ENCODE measurements at regions not wholly inside any gene's neighbourhood (a gene's known extent, or its start where the extent isn't known, plus 50 kb on each side); places are given as distances from the start of the nearest gene placed in this dataset.
A peak's percentile ranks its signal among the peaks of the same experiment; 100 is the strongest.

- peaks cover 4% of the 10 kb centered on the region for H3K9me3 Mint-ChIP-seq (ENCODE audit: unreplicated experiment)
- no peak for DNase-seq (ENCODE audit: low read depth)
- no peak overlapping the region for H2AFZ ChIP-seq (ENCODE audit: low read depth, low read length)
Observed at GRCh38 chr14:61640158-61641136, 54.9 kb upstream of the HIF1A start.

GRCh38 chr14:61641914-61642613 is 53.2 kb upstream of the HIF1A start:
- DNase-seq (ENCODE audit: low read depth): peak; percentile 31
- Histone ChIP-seq H3K9me3 (ENCODE audit: insufficient read depth, low read depth, low read length) (no peaks in the 10 kb centered on the region), H3K27ac (ENCODE audit: low read depth, low read length) (no peak overlapping the region), H3K79me2 (ENCODE audit: insufficient read depth, low read length) (no peaks in the 10 kb centered on the region), H2AFZ (ENCODE audit: low read depth, low read length) (no peak overlapping the region), H3K9ac (ENCODE audit: low read length) (no peak overlapping the region), H3K4me3 (ENCODE audit: insufficient read depth, low read depth, low read length) (no peak overlapping the region), H3K27me3 (ENCODE audit: insufficient read depth, low read length) (no peaks in the 10 kb centered on the region), H4K20me1 (ENCODE audit: insufficient read depth, low read length) (no peaks in the 10 kb centered on the region), H3K4me1 (ENCODE audit: insufficient read depth, low read length) (no peaks in the 10 kb centered on the region), H3K36me3 (ENCODE audit: insufficient read depth, low read length) (no peaks in the 10 kb centered on the region), H3K4me2 (ENCODE audit: low read length) (no peak overlapping the region)
- Mint-ChIP-seq H3K27ac (ENCODE audit: unreplicated experiment) (peak overlapping the region; percentile 98), H3K4me1 (ENCODE audit: low read depth, unreplicated experiment) (peaks cover 25% of the 10 kb centered on the region), H3K27me3 (ENCODE audit: low read depth, unreplicated experiment) (no peaks in the 10 kb centered on the region), H3K36me3 (ENCODE audit: low read depth, unreplicated experiment) (no peaks in the 10 kb centered on the region), H3K4me3 (ENCODE audit: unreplicated experiment) (no peak overlapping the region), H3K9me3 (ENCODE audit: unreplicated experiment) (peaks cover 4% of the 10 kb centered on the region)
- no peak for FAIRE-seq
- no peak for TF ChIP-seq EZH2 (IDR thresholded peaks at IDR 0.05; ENCODE audit: insufficient read depth, low read length)
- no peak for TF ChIP-seq CTCF (IDR thresholded peaks at IDR 0.05; ENCODE audit: insufficient read depth, low read depth, low read length)

More at GRCh38 chr14:61640158-61641136, 54.9 kb upstream of the HIF1A start:
- H3K9ac ChIP-seq (ENCODE audit: low read length): no peak overlapping the region
- H3K4me3 ChIP-seq (ENCODE audit: insufficient read depth, low read depth, low read length): no peak overlapping the region
- no peaks in the 10 kb centered on the region for H3K27me3 ChIP-seq (ENCODE audit: insufficient read depth, low read length)
- H3K79me2 ChIP-seq (ENCODE audit: insufficient read depth, low read length): no peaks in the 10 kb centered on the region
- no peak overlapping the region for H3K27ac ChIP-seq (ENCODE audit: low read depth, low read length)
- peaks cover 2% of the 10 kb centered on the region for H3K27me3 Mint-ChIP-seq (ENCODE audit: low read depth, unreplicated experiment)
- no peaks in the 10 kb centered on the region for H3K4me1 ChIP-seq (ENCODE audit: insufficient read depth, low read length)
- peaks cover 25% of the 10 kb centered on the region for H3K4me1 Mint-ChIP-seq (ENCODE audit: low read depth, unreplicated experiment)
- FAIRE-seq: no peak
- H4K20me1 ChIP-seq (ENCODE audit: insufficient read depth, low read length): no peaks in the 10 kb centered on the region
- H3K27ac Mint-ChIP-seq (ENCODE audit: unreplicated experiment): no peak overlapping the region
- no peaks in the 10 kb centered on the region for H3K36me3 Mint-ChIP-seq (ENCODE audit: low read depth, unreplicated experiment)
- no peak for TF ChIP-seq CTCF (IDR thresholded peaks at IDR 0.05; ENCODE audit: insufficient read depth, low read depth, low read length)
- no peaks in the 10 kb centered on the region for H3K36me3 ChIP-seq (ENCODE audit: insufficient read depth, low read length)
- no peak overlapping the region for H3K4me3 Mint-ChIP-seq (ENCODE audit: unreplicated experiment)
- no peak overlapping the region for H3K4me2 ChIP-seq (ENCODE audit: low read length)
- no peaks in the 10 kb centered on the region for H3K9me3 ChIP-seq (ENCODE audit: insufficient read depth, low read depth, low read length)

Measured in astrocyte (in vitro differentiated cells and primary cell).